DMS114 treated with DMSO at 0.1 percent for 48 hours (cell line): ENCODE measurements at regions not wholly inside any gene's neighbourhood (a gene's known extent, or its start where the extent isn't known, plus 50 kb on each side); places are given as distances from the start of the nearest gene placed in this dataset.

Experiments
- DNase-seq: peaks from one replicate; lab custom pipeline; 2025; ENCODE audit not compliant: unreplicated experiment; lab: John Stamatoyannopoulos, UW

- DNase-seq, result no peak
Observed at GRCh38 chr13:103291798-103292572, 225.8 kb upstream of the SLC10A2 start.

- DNase-seq, result no peak
Observed at GRCh38 chr13:103291226-103291625, 225.0 kb upstream of the SLC10A2 start.

GRCh38 chr13:103289681-103290080 is 223.5 kb upstream of the SLC10A2 start:
- no peak for DNase-seq

- no peak for DNase-seq
Observed at GRCh38 chr13:103288114-103288513, 221.9 kb upstream of the SLC10A2 start.

GRCh38 chr13:103287659-103288058 is 221.4 kb upstream of the SLC10A2 start:
- no peak for DNase-seq

GRCh38 chr13:103284466-103284865 is 218.2 kb upstream of the SLC10A2 start:
- no peak for DNase-seq

- no peak for DNase-seq
Observed at GRCh38 chr13:103283451-103283820, 217.2 kb upstream of the SLC10A2 start.

- DNase-seq, result no peak
Observed at GRCh38 chr13:103282571-103283450, 216.6 kb upstream of the SLC10A2 start.

- DNase-seq, result no peak
Observed at GRCh38 chr13:103277959-103278694, 211.9 kb upstream of the SLC10A2 start.

- DNase-seq, result no peak
Observed at GRCh38 chr13:103276775-103277498, 210.7 kb upstream of the SLC10A2 start.

- no peak for DNase-seq
Observed at GRCh38 chr13:103275722-103276121, 209.5 kb upstream of the SLC10A2 start.

- DNase-seq, result no peak
Observed at GRCh38 chr13:103275081-103275480, 208.9 kb upstream of the SLC10A2 start.

- DNase-seq, result no peak
Observed at GRCh38 chr13:103273825-103274224, 207.6 kb upstream of the SLC10A2 start.

GRCh38 chr13:103272770-103273169 is 206.6 kb upstream of the SLC10A2 start:
- DNase-seq, result no peak

- no peak for DNase-seq
Observed at GRCh38 chr13:103263448-103263847, 197.2 kb upstream of the SLC10A2 start.

- no peak for DNase-seq
Observed at GRCh38 chr13:103255587-103256301, 189.5 kb upstream of the SLC10A2 start.

- DNase-seq, result no peak
Observed at GRCh38 chr13:103250071-103250470, 183.9 kb upstream of the SLC10A2 start.

- no peak for DNase-seq
Observed at GRCh38 chr13:103246581-103247200, 180.5 kb upstream of the SLC10A2 start.

- DNase-seq, result no peak
Observed at GRCh38 chr13:103243495-103243894, 177.3 kb upstream of the SLC10A2 start.

GRCh38 chr13:103238441-103238840 is 172.2 kb upstream of the SLC10A2 start:
- no peak for DNase-seq
